ENCODE measurements at regions not wholly inside any gene's neighbourhood (a gene's known extent, or its start where the extent isn't known, plus 50 kb on each side); places are given as distances from the start of the nearest gene placed in this dataset.

GRCh38 chr5:105529851-105530250 lies 1967.3 kb upstream of the NUDT12 start:
- TF ChIP-seq ZBTB7A (IDR thresholded peaks at IDR 0.05; ENCODE audit: low read depth) (no peak), CEBPB (IDR thresholded peaks at IDR 0.05) (no peak), TAF1 (IDR thresholded peaks at IDR 0.05; ENCODE audit: low read depth) (no peak), EP300 (IDR thresholded peaks at IDR 0.05; ENCODE audit: borderline replicate concordance) (no peak), EGR1 (IDR thresholded peaks at IDR 0.05) (no peak), TCF12 (IDR thresholded peaks at IDR 0.05; ENCODE audit: low read depth) (no peak), CREB1 (IDR thresholded peaks at IDR 0.05; ENCODE audit: low read depth) (no peak), YY1 (IDR thresholded peaks at IDR 0.05; ENCODE audit: low read depth) (no peak), RAD21 (IDR thresholded peaks at IDR 0.05; ENCODE audit: low read depth) (no peak), FOXM1 (IDR thresholded peaks at IDR 0.05; ENCODE audit: borderline replicate concordance, low read depth) (no peak), NFIC (IDR thresholded peaks at IDR 0.05) (no peak)
- TF ChIP-seq, protein P1, sequence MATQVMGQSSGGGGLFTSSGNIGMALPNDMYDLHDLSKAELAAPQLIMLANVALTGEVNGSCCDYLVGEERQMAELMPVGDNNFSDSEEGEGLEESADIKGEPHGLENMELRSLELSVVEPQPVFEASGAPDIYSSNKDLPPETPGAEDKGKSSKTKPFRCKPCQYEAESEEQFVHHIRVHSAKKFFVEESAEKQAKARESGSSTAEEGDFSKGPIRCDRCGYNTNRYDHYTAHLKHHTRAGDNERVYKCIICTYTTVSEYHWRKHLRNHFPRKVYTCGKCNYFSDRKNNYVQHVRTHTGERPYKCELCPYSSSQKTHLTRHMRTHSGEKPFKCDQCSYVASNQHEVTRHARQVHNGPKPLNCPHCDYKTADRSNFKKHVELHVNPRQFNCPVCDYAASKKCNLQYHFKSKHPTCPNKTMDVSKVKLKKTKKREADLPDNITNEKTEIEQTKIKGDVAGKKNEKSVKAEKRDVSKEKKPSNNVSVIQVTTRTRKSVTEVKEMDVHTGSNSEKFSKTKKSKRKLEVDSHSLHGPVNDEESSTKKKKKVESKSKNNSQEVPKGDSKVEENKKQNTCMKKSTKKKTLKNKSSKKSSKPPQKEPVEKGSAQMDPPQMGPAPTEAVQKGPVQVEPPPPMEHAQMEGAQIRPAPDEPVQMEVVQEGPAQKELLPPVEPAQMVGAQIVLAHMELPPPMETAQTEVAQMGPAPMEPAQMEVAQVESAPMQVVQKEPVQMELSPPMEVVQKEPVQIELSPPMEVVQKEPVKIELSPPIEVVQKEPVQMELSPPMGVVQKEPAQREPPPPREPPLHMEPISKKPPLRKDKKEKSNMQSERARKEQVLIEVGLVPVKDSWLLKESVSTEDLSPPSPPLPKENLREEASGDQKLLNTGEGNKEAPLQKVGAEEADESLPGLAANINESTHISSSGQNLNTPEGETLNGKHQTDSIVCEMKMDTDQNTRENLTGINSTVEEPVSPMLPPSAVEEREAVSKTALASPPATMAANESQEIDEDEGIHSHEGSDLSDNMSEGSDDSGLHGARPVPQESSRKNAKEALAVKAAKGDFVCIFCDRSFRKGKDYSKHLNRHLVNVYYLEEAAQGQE (IDR thresholded peaks at IDR 0.05; ENCODE audit: low read depth): no peak
- TF ChIP-seq, protein P2, sequence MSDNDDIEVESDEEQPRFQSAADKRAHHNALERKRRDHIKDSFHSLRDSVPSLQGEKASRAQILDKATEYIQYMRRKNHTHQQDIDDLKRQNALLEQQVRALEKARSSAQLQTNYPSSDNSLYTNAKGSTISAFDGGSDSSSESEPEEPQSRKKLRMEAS (IDR thresholded peaks at IDR 0.05): no peak
- TF ChIP-seq, protein P3, sequence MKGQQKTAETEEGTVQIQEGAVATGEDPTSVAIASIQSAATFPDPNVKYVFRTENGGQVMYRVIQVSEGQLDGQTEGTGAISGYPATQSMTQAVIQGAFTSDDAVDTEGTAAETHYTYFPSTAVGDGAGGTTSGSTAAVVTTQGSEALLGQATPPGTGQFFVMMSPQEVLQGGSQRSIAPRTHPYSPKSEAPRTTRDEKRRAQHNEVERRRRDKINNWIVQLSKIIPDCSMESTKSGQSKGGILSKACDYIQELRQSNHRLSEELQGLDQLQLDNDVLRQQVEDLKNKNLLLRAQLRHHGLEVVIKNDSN (IDR thresholded peaks at IDR 0.05): no peak
